ENCODE measurements at regions not wholly inside any gene's neighbourhood (a gene's known extent, or its start where the extent isn't known, plus 50 kb on each side); places are given as distances from the start of the nearest gene placed in this dataset.

DNA sequence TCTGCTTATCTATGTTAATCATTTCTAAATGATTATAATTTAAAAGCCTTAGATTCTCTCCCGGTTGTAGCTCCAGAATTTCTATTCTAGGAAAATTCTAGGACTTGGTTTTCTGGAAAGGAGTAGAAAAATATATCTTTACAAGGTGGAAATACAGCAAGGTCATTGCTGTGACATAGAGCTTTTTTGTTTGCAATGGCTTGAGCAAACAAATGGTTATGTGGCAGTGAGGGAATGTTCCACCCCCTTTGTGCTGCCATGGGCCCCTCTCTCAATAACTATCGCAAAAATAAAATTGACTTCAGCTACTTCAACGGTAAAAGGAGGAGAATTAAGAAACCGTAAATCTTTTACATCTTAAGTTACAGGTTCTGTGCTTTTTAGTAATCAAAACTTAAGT lies 517.1 kb downstream of the EPHA3 start (continued):
- TF ChIP-seq EZH2 (IDR thresholded peaks at IDR 0.05; ENCODE audit: low read depth, low read length, severe bottlenecking), result no peak

All from H1 (cell line).